Cardiac fibroblast (primary cell): ENCODE measurements at regions not wholly inside any gene's neighbourhood (a gene's known extent, or its start where the extent isn't known, plus 50 kb on each side); places are given as distances from the start of the nearest gene placed in this dataset.

Experiments used
- DNase-seq, 2 donors: peaks; one replicate each; pipeline versions ENCODE4 v3.0.0 to v3.0.0-alpha.2; 2010; ENCODE audit warnings: low read depth in 2 of 2
- H3K4me3 ChIP-seq, 2 donors: replicated peaks in 1 of 2; 1 replicate in 1 of 2; 2 replicates in 1 of 2; pipeline ENCODE4 v1.5.1; 2011; ENCODE audit warnings: low read depth in 2 of 2, low read length in 2 of 2, mild to moderate bottlenecking in 2 of 2, moderate library complexity in 1 of 2
- TF ChIP-seq, protein P1 (sequence below): IDR thresholded peaks from one replicate; pipeline ENCODE4 v1.5.1; 2011; ENCODE audit warnings: low read depth, mild to moderate bottlenecking, low read length, inconsistent platforms

DNA sequence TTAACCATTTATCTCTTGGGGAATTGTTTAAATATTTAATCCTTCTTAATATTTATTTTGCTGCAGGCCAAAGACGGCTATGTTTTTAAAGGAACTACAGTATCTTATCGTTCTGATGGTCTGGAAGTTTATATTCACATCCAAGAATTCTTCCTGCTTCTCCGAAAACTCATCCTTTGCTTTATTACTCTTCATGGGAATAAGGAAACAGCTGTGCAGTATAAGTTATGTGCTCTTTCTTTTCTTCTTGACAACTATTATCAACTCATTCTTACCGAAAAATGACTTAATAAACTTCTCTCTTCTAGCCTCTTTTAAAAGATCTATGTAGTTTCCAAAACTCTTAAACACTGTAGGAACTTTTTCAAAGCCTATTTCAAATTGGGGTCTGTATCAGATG, 335.6 kb upstream of the NOVA1 start:
- TF ChIP-seq, protein P1, sequence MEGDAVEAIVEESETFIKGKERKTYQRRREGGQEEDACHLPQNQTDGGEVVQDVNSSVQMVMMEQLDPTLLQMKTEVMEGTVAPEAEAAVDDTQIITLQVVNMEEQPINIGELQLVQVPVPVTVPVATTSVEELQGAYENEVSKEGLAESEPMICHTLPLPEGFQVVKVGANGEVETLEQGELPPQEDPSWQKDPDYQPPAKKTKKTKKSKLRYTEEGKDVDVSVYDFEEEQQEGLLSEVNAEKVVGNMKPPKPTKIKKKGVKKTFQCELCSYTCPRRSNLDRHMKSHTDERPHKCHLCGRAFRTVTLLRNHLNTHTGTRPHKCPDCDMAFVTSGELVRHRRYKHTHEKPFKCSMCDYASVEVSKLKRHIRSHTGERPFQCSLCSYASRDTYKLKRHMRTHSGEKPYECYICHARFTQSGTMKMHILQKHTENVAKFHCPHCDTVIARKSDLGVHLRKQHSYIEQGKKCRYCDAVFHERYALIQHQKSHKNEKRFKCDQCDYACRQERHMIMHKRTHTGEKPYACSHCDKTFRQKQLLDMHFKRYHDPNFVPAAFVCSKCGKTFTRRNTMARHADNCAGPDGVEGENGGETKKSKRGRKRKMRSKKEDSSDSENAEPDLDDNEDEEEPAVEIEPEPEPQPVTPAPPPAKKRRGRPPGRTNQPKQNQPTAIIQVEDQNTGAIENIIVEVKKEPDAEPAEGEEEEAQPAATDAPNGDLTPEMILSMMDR = no peak
- H3K4me3 ChIP-seq = no peak overlapping the region
- DNase-seq = no peak

DNA sequence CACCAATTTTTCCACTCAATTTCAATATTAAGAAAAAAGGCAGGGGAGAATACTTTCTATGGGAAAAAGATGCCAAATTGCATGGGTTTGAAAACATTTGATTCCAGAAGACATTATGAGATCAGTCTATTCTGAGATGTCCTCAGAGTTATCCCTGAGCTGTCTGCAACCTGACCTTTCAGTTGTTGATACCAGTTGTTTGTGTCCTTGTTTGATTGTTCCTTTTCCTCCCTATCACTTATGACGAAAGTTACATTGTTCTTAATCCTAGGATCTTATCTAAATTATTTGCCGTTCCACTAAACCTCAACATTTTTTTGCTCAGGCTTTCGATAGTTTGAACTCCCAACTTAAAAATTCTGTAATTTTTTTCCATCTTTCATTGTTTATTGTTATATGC, 336.3 kb upstream of the NOVA1 start:
- TF ChIP-seq, protein P1 = no peak
- peak in 1 of 2 donors; percentile 40 for DNase-seq
- no peak overlapping the region for H3K4me3 ChIP-seq

DNA sequence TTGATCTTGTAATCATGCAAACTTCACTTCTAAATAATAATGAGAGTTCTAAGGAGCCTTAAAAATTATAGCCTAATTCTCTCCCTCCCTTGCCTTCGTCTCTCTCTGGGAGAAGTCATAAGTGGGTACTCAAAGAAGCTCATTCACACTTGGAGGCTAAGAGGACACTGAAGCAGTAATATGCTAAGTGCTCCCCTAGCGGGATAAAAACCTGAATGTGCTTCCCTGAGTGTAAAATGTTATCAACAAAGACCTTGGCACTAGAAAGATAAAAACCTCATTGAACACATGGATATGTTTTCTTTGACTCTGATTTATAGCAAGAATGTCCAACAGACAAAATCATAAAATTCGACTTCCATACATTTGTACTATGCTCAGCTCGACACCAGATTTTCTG, 337.9 kb upstream of the NOVA1 start:
- H3K4me3 ChIP-seq = no peak overlapping the region
- DNase-seq = no peak
- TF ChIP-seq, protein P1 = no peak

DNA sequence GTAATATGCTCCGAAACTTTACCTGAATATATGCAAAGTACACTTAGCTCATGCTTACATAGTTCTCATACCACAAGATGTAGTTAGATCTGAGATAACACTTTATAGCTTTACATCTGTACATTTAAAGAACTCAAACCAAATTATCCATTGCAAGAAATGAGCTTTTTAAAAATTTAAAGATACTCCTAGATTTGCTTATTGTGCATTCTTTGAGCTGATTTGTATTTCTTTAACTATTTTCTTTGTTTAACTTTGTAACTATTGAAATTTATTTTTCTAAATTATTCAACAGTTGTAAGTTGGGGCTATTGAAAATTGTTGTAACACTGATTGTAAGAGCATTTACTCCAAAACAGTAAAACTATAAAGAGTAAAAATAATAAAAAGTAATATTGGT, 340.2 kb upstream of the NOVA1 start:
- H3K4me3 ChIP-seq = no peak overlapping the region
- TF ChIP-seq, protein P1 = no peak
- no peak for DNase-seq

DNA sequence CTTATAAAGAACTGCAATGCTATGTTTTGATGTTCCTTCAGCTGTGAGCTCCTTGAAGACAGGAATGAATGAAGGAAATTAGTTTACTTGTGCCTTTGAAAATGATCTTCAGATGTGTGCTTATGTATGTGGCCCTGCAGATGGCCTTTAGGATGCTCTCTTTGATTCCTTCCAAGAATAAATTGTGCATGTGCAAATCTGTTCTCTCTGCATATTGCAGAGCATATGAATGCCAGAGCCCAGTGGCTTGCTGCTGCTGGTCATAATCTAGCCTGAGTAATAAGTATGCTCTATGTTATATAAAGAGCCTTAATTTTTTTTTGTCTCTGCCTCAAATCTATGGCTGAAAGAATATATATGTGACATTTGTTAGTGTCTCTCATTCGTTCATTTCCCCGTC, 341.9 kb upstream of the NOVA1 start:
- DNase-seq = no peak
- TF ChIP-seq, protein P1 = no peak
- H3K4me3 ChIP-seq = no peak overlapping the region

DNA sequence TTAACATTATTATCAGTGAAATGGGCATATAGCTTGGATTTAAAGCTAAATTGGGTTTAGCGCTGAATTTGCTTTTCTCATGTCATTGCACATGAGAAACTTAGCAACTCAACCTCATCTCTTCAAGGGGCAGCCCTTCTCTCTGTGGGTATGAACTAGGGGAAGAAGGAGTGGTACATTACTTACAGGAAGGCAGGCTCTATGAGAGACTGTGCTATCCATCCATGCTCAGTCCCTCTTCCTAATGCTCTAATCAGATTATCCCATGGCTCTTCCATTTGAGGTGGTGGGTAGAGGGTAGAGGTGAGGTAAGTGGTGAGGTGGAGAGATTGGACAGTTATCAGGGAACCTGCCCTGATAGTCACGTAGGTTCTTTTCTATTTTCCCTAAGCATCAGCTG, 343.7 kb upstream of the NOVA1 start:
- DNase-seq = no peak
- no peak overlapping the region for H3K4me3 ChIP-seq
- TF ChIP-seq, protein P1 = no peak

DNA sequence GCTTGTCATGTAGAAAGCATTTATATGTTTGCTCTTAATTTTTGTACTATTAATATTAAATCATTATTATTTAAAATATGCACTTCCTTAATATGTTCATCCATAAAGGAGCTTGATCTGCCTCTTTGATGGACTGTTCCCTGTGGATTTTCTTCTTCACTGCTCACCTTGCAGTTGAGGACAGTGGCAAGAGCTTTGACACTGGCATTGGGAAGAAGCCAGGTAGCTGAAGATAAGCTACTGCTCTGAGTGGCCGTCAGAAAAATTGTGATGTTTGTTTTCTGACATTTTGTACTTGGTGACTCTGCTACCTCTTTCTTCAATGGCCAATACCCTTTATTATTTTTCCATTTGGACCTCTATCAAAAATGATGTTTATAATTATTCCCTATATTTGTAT, 349.4 kb upstream of the NOVA1 start:
- TF ChIP-seq, protein P1 = no peak
- no peak for DNase-seq
- no peak overlapping the region for H3K4me3 ChIP-seq
